SK-N-SH (cell line): ENCODE measurements at regions not wholly inside any gene's neighbourhood (a gene's known extent, or its start where the extent isn't known, plus 50 kb on each side); places are given as distances from the start of the nearest gene placed in this dataset.
A peak's percentile ranks its signal among the peaks of the same experiment; 100 is the strongest.

Experiments used
- CTCF ChIA-PET: fragments of 300-600, 350-600 bp; formaldehyde crosslinking; extraction: SDS; loops from one replicate; lab custom pipeline; 2021; lab: Yijun Ruan, JAX
- POLR2A ChIA-PET: fragments of 350-600 bp; sonication (Branson Sonifier 250); formaldehyde crosslinking; extraction: SDS; loops from one replicate; lab custom pipeline; 2020; ENCODE audit warnings: antibody characterized with exemption, inconsistent platforms; lab: Yijun Ruan, JAX
- DNase-seq: peaks from one replicate; pipeline ENCODE4 v3.0.0; 2012
- H2AFZ ChIP-seq: fragments of 200-600 bp; sonication (generic); 2 replicates; pipeline ENCODE4 v1.8.1; 2016; ENCODE audit warnings: antibody characterized with exemption, mild to moderate bottlenecking, low read depth
- H3F3A ChIP-seq: fragments of 200-600 bp; sonication (generic); replicated peaks from 2 replicates; pipeline ENCODE3; 2016; ENCODE audit warnings: antibody characterized with exemption, mild to moderate bottlenecking; ENCODE audit not compliant: insufficient read depth
- H3K27ac ChIP-seq, 2 experiments: fragments of 200-500 bp in 1 of 2; fragments of 200-600 bp in 1 of 2; sonication (Bioruptor generic) in 1 of 2; sonication (generic), shearing (Covaris generic) in 1 of 2; 2 replicates each; pipeline versions ENCODE4 v1.5.1 to v1.6.1; 2014 to 2016; ENCODE audit warnings: low read depth in 2 of 2, inconsistent platforms in 1 of 2, low read length in 1 of 2, mild to moderate bottlenecking in 1 of 2, mixed read lengths in 1 of 2
- H3K27me3 ChIP-seq: fragments of 200-600 bp; sonication (generic), shearing (Covaris generic); 2 replicates; pipeline ENCODE4 v1.6.1; 2016; ENCODE audit warnings: mixed run types; ENCODE audit not compliant: insufficient read depth
- H3K36me3 ChIP-seq, 2 experiments: fragments of 200-500 bp in 1 of 2; fragments of 200-600 bp in 1 of 2; sonication (Bioruptor generic) in 1 of 2; sonication (generic) in 1 of 2; replicated peaks in 1 of 2; 2 replicates each; pipeline versions ENCODE3 to v1.5.1; 2014 to 2016; ENCODE audit warnings: low read length in 1 of 2, mild to moderate bottlenecking in 1 of 2; ENCODE audit not compliant: insufficient read depth in 2 of 2, control insufficient read depth in 1 of 2
- H3K4me1 ChIP-seq, 2 experiments: fragments of 200-500 bp in 1 of 2; fragments of 200-600 bp in 1 of 2; sonication (Bioruptor generic) in 1 of 2; sonication (generic), shearing (Covaris generic) in 1 of 2; 2 replicates each; pipeline versions ENCODE4 v1.5.1 to v1.6.1; 2014 to 2016; ENCODE audit warnings: low read depth in 1 of 2, low read length in 1 of 2, mixed run types in 1 of 2; ENCODE audit not compliant: insufficient read depth in 2 of 2, control insufficient read depth in 1 of 2
- H3K4me2 ChIP-seq: fragments of 200-600 bp; sonication (generic), shearing (Covaris generic); 2 replicates; pipeline ENCODE4 v1.6.1; 2017; ENCODE audit warnings: mixed run types
- H3K4me3 ChIP-seq, 2 experiments: fragments of 200-500 bp in 1 of 2; fragments of 200-600 bp in 1 of 2; sonication (Bioruptor generic) in 1 of 2; sonication (generic), shearing (Covaris generic) in 1 of 2; 2 replicates each; pipeline versions ENCODE4 v1.5.1 to v1.8.1; 2014 to 2016; ENCODE audit warnings: low read depth in 2 of 2, inconsistent platforms in 1 of 2, low read length in 1 of 2, mild to moderate bottlenecking in 1 of 2, mixed read lengths in 1 of 2, moderate library complexity in 1 of 2
- H3K79me2 ChIP-seq: fragments of 200-600 bp; sonication (generic); 2 replicates; pipeline ENCODE4 v1.8.1; 2017; ENCODE audit warnings: mild to moderate bottlenecking; ENCODE audit not compliant: insufficient read depth
- H3K9ac ChIP-seq: fragments of 200-600 bp; sonication (generic); 2 replicates; pipeline ENCODE4 v1.6.1; 2017; ENCODE audit warnings: mixed run types
- H3K9me2 ChIP-seq: fragments of 200-600 bp; sonication (generic); 2 replicates; pipeline ENCODE4 v1.6.1; 2017; ENCODE audit warnings: mixed run types
- H3K9me3 ChIP-seq: fragments of 200-600 bp; sonication (generic); 2 replicates; pipeline ENCODE4 v1.6.1; 2017; ENCODE audit warnings: mixed run types, mild to moderate bottlenecking, moderate library complexity
- H4K20me1 ChIP-seq: fragments of 200-600 bp; sonication (generic); 2 replicates; pipeline ENCODE4 v1.6.1; 2017; ENCODE audit warnings: mild to moderate bottlenecking, mixed run types; ENCODE audit not compliant: insufficient read depth
- ELF1 ChIP-seq: IDR thresholded peaks from 2 replicates; pipeline ENCODE4 v1.4.0; 2012
- EP300 ChIP-seq, 2 experiments: IDR thresholded peaks; 2 replicates each; pipeline versions ENCODE4 v1.4.0 to v1.6.1; 2012; ENCODE audit warnings: borderline replicate concordance in 1 of 2, low read depth in 1 of 2, low read length in 1 of 2
- FOXM1 ChIP-seq: IDR thresholded peaks from 2 replicates; pipeline ENCODE4 v1.4.0; 2012; ENCODE audit warnings: low read depth, mild to moderate bottlenecking
- GATA2 ChIP-seq: sonication (generic); formaldehyde crosslinking; IDR thresholded peaks from 2 replicates; pipeline ENCODE4 v1.5.0; 2020; ENCODE audit warnings: mild to moderate bottlenecking, missing genetic modification reagents
- JUND ChIP-seq: IDR thresholded peaks from 2 replicates; pipeline ENCODE4 v1.4.0; 2012
- MAX ChIP-seq: IDR thresholded peaks from 2 replicates; pipeline ENCODE4 v1.4.0; 2012; ENCODE audit warnings: low read depth
- MEF2A ChIP-seq: IDR thresholded peaks from 2 replicates; pipeline ENCODE4 v1.4.0; 2012; ENCODE audit warnings: low read depth, borderline replicate concordance
- POLR2AphosphoS5 ChIP-seq: IDR thresholded peaks from 2 replicates; pipeline ENCODE4 v1.6.1; 2012; ENCODE audit warnings: low read depth, low read length
- REST ChIP-seq: IDR thresholded peaks from 2 replicates; pipeline ENCODE4 v1.6.1; 2012; ENCODE audit warnings: mild to moderate bottlenecking, low read depth, low read length, moderate library complexity
- WGBS: methylation state at CpG from one replicate; pipeline ENCODE4 v1.1.6; 2017; ENCODE audit warnings: low lambda C conversion rate; 5-methylcytosine and 5-hydroxymethylcytosine counted together
- TF ChIP-seq, protein P1 (sequence below): IDR thresholded peaks from 2 replicates; pipeline ENCODE4; 2012
- TF ChIP-seq, protein P2 (sequence below): IDR thresholded peaks from 2 replicates; pipeline ENCODE4 v1.4.0; 2012; ENCODE audit warnings: low read depth, borderline replicate concordance

GRCh38 chr14:85363358-85363757 is 166.6 kb upstream of the FLRT2 start (continued):
- TF ChIP-seq REST (no peak), FOXM1 (no peak), GATA2 (CRISPR knock-in tag) (no peak), MEF2A (no peak)
- TF ChIP-seq, protein P1, sequence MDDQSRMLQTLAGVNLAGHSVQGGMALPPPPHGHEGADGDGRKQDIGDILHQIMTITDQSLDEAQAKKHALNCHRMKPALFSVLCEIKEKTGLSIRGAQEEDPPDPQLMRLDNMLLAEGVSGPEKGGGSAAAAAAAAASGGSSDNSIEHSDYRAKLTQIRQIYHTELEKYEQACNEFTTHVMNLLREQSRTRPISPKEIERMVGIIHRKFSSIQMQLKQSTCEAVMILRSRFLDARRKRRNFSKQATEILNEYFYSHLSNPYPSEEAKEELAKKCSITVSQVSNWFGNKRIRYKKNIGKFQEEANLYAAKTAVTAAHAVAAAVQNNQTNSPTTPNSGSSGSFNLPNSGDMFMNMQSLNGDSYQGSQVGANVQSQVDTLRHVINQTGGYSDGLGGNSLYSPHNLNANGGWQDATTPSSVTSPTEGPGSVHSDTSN, result no peak
- TF ChIP-seq, protein P2, sequence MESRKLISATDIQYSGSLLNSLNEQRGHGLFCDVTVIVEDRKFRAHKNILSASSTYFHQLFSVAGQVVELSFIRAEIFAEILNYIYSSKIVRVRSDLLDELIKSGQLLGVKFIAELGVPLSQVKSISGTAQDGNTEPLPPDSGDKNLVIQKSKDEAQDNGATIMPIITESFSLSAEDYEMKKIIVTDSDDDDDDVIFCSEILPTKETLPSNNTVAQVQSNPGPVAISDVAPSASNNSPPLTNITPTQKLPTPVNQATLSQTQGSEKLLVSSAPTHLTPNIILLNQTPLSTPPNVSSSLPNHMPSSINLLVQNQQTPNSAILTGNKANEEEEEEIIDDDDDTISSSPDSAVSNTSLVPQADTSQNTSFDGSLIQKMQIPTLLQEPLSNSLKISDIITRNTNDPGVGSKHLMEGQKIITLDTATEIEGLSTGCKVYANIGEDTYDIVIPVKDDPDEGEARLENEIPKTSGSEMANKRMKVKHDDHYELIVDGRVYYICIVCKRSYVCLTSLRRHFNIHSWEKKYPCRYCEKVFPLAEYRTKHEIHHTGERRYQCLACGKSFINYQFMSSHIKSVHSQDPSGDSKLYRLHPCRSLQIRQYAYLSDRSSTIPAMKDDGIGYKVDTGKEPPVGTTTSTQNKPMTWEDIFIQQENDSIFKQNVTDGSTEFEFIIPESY, result no peak

GRCh38 chr14:85366226-85366625 is 163.7 kb upstream of the FLRT2 start:
- no peak overlapping the region for H3K27ac ChIP-seq

DNA sequence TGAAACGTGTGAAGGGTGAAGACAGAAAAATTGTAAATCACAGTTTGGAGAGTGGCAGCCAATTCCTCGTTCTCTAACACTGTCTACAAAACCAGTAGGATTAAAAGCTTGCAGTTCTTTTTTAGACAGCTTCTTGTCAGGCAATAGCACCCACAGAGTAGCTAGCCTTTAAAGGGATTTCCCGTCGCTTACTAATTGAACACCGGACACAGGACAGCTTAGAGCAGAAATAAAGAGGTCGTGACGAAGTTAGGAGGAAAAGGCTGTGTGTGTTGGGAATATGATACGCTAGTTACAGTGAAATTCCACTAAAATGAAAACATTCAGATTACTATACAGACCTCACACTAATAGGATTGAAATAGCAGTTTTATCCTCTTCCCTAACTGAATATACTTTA is 149.1 kb upstream of the FLRT2 start:
- Histone ChIP-seq H2AFZ (peak overlapping the region; percentile 33; the same call in 1 of the 2 replicates), H3K4me1 (no peaks in the 10 kb centered on the region), H3K9me3 (no peaks in the 10 kb centered on the region), H3K9me2 (no peaks in the 10 kb centered on the region), H3F3A (no peaks in the 10 kb centered on the region), H3K27me3 (no peaks in the 10 kb centered on the region), H3K36me3 (no peaks in the 10 kb centered on the region), H4K20me1 (no peaks in the 10 kb centered on the region), H3K4me2 (no peak overlapping the region), H3K9ac (no peak overlapping the region), H3K4me3 (no peak overlapping the region), H3K27ac (no peak overlapping the region), H3K79me2 (no peaks in the 10 kb centered on the region)
- 52% methylated on average over 8 of the region's 8 CpGs for WGBS
- ChIA-PET CTCF (no interaction called here), POLR2A (no interaction called here)
- no peak for DNase-seq
- TF ChIP-seq JUND, result no peak
- no peak for TF ChIP-seq MAX
- TF ChIP-seq, protein P2, result no peak
- TF ChIP-seq EP300 (IDR thresholded peaks at IDR 0.05; ENCODE audit: borderline replicate concordance in 1 of 2, low read depth in 1 of 2, low read length in 1 of 2), result no peak
- TF ChIP-seq, protein P1, result no peak
- no peak for TF ChIP-seq POLR2AphosphoS5

More at GRCh38 chr14:85366226-85366625, 163.7 kb upstream of the FLRT2 start:
- Histone ChIP-seq H3K4me3 (no peak overlapping the region), H4K20me1 (no peaks in the 10 kb centered on the region), H3K9me2 (no peaks in the 10 kb centered on the region), H3K9ac (no peak overlapping the region), H3K79me2 (no peaks in the 10 kb centered on the region), H3F3A (no peaks in the 10 kb centered on the region), H3K36me3 (no peaks in the 10 kb centered on the region), H3K9me3 (no peaks in the 10 kb centered on the region), H3K27me3 (no peaks in the 10 kb centered on the region), H3K4me1 (no peaks in the 10 kb centered on the region), H3K4me2 (no peak overlapping the region), H2AFZ (no peak overlapping the region)
- CTCF ChIA-PET, result no interaction called here
- POLR2A ChIA-PET, result no interaction called here
- WGBS, result 29% methylated on average over 4 of the region's 4 CpGs
- no peak for DNase-seq
- no peak for TF ChIP-seq ELF1
- TF ChIP-seq JUND, result no peak
